ENCODE measurements at regions not wholly inside any gene's neighbourhood (a gene's known extent, or its start where the extent isn't known, plus 50 kb on each side); places are given as distances from the start of the nearest gene placed in this dataset.

- no peak for TF ChIP-seq CTCF (IDR thresholded peaks at IDR 0.05)
- Histone ChIP-seq H3K4me3 (no peak overlapping the region), H3K9me3 (no peaks in the 10 kb centered on the region), H3K36me3 (no peaks in the 10 kb centered on the region), H3K27me3 (no peaks in the 10 kb centered on the region), H3K27ac (peak overlapping the region in 1 of 2 donors; percentile 21), H3K4me1 (peaks cover 0 to 18% (median 14%) of the 10 kb centered on the region in 4 donors)
- DNase-seq = no peak
- intact Hi-C loops (cut with DNase I; ENCODE audit: low total_unique reads) = no loop called here
Measured at GRCh38 chr4:152047451-152047850, 286.6 kb upstream of the GATB start.

DNA sequence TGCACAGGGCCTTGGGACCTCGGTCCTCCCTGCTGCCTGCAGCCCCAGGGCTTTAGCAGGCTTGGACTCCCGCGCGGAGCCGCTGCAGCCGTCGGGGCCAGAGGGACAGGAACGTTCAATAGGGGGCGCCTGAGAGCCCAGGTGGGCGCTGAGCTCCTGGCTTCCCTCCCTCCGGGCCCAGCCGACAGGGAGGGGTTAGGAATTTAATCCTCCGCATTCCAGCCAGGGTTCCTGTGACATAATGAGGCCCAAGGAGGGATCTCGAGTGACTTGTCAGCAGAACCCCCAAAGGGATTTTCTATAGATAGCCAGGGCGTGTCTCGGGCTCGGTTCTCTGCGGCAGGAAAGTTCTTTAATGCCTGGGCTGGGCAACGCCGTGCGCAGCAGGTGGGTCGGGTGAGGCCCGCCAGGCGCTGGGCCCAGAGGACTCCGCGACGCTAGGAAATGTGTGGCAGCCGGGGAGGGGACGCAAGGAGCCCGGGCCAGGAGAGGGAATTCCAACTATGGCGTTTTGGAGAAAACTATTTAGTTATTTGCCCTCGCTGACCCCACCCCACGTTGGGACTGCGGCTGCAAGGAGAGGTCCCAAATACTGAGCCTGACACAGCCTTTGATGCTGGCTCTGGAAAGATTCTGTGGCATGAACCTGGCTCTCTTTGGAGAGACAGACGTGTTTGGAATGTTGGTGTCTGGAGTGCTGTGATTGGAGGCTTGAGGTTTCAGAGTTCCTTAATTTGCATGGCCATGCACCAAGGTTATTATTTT is 285.2 kb upstream of the GATB start:
- Histone ChIP-seq H3K36me3 (no peaks in the 10 kb centered on the region), H3K27ac (peak overlapping the region; percentile 49 to 65), H3K9me3 (no peaks in the 10 kb centered on the region), H3K4me3 (peak overlapping the region; percentile 18 to 29), H3K27me3 (no peaks in the 10 kb centered on the region), H3K4me1 (peaks cover 0 to 10% (median 9%) of the 10 kb centered on the region in 4 donors)
- TF ChIP-seq CTCF (IDR thresholded peaks at IDR 0.05) = peak; percentile 18 to 49
- no peak for DNase-seq
- intact Hi-C loops (cut with DNase I; ENCODE audit: low total_unique reads) = no loop called here

DNA sequence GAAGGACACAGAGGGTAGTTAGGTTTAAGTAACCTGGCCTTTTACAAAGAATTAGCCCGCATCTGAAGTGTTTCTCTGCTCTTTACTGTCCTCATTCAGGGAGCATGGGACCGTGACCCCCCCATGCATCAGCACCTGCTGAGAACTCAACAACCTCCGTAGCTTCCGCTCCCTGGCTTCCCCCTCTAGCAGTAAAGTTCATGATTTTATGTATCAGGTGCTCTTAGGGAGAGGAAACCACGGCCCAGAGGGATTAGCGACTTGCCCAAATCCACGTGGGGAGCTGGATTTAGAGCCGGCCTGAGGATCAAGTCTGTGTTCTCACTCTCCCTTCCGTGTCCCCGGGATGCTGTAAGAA is 284.6 kb upstream of the GATB start:
- H3K4me3 ChIP-seq = peak overlapping the region in 1 of 2 donors; percentile 29
- no peaks in the 10 kb centered on the region for H3K9me3 ChIP-seq
- no peak for DNase-seq
- H3K27ac ChIP-seq = peak overlapping the region; percentile 49 to 65
- H3K36me3 ChIP-seq = no peaks in the 10 kb centered on the region
- intact Hi-C loops (cut with DNase I; ENCODE audit: low total_unique reads) = no loop called here
- H3K27me3 ChIP-seq = no peaks in the 10 kb centered on the region
- TF ChIP-seq CTCF (IDR thresholded peaks at IDR 0.05) = no peak
- peaks cover 0 to 10% (median 9%) of the 10 kb centered on the region in 4 donors for H3K4me1 ChIP-seq

- Histone ChIP-seq H3K4me1 (peaks cover 0 to 12% (median 10%) of the 10 kb centered on the region in 4 donors), H3K27ac (no peak overlapping the region), H3K27me3 (no peaks in the 10 kb centered on the region), H3K4me3 (no peak overlapping the region), H3K9me3 (no peaks in the 10 kb centered on the region), H3K36me3 (no peaks in the 10 kb centered on the region)
- intact Hi-C loops (cut with DNase I; ENCODE audit: low total_unique reads) = no loop called here
- TF ChIP-seq CTCF (IDR thresholded peaks at IDR 0.05) = no peak
- no peak for DNase-seq
Measured at GRCh38 chr4:152044331-152045036, 283.7 kb upstream of the GATB start.

DNA sequence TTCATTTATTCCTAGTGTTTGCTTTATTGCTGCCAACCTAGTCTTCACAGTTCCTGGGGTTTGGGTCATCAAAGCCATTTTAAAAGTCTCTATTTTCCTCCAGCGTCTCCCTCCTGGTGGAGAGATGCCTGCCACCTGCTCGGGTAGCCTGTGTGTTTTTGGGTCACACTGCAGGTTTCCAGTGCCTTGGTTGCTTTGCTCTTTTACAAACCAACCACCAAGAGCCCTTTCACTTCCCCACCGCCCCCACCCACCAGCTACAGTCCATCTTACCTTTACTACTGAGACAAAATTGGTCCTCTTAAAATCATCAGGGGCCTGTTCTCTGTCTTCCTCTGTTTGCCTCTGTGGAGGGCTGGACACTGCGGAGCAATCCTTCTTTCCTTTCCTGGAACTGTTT is 280.5 kb upstream of the GATB start:
- no peaks in the 10 kb centered on the region for H3K27me3 ChIP-seq
- no peak for TF ChIP-seq CTCF (IDR thresholded peaks at IDR 0.05)
- no peaks in the 10 kb centered on the region for H3K36me3 ChIP-seq
- no peaks in the 10 kb centered on the region for H3K9me3 ChIP-seq
- intact Hi-C loops (cut with DNase I; ENCODE audit: low total_unique reads) = no loop called here
- no peak overlapping the region for H3K27ac ChIP-seq
- peaks cover 0 to 39% (median 10%) of the 10 kb centered on the region in 4 donors for H3K4me1 ChIP-seq
- no peak for DNase-seq
- H3K4me3 ChIP-seq = no peak overlapping the region
